Gastrocnemius medialis (tissue), 4 donors: ENCODE measurements at regions not wholly inside any gene's neighbourhood (a gene's known extent, or its start where the extent isn't known, plus 50 kb on each side); places are given as distances from the start of the nearest gene placed in this dataset.

ENCODE experiments used
- CTCF ChIP-seq, 5 experiments: fragments of 450-650 bp in 3 of 5; fragments of 200-600 bp in 2 of 5; sonication (generic) in 2 of 5; IDR thresholded peaks in 4 of 5; conservative IDR thresholded peaks in 1 of 5; 1 replicate in 4 of 5; 2 replicates in 1 of 5; pipeline ENCODE4 v1.5.1; 2016 to 2019; ENCODE audit warnings: antibody characterized with exemption in 5 of 5, mild to moderate bottlenecking in 3 of 5, moderate library complexity in 3 of 5
- POLR2A ChIP-seq, 2 donors: fragments of 450-650 bp; IDR thresholded peaks; one replicate each; pipeline ENCODE4 v1.6.1; 2017; ENCODE audit warnings: antibody characterized with exemption in 2 of 2, mild to moderate bottlenecking in 2 of 2, moderate library complexity in 2 of 2

- TF ChIP-seq CTCF (IDR thresholded peaks at IDR 0.05 in 4 of 5, conservative IDR thresholded peaks at IDR 0.05 in 1 of 5) (no peak), POLR2A (IDR thresholded peaks at IDR 0.05) (no peak)
These were observed 191.7 kb upstream of the PIK3C3 start for GRCh38 chr18:41763361-41763760.
